Brain microvascular endothelial cell (primary cell): ENCODE measurements at regions not wholly inside any gene's neighbourhood (a gene's known extent, or its start where the extent isn't known, plus 50 kb on each side); places are given as distances from the start of the nearest gene placed in this dataset.

ENCODE experiments used
- DNase-seq: peaks from one replicate; pipeline ENCODE4 v3.0.0-alpha.2; 2020
- H3K27ac ChIP-seq: fragments of 250-450 bp; sonication (Bioruptor Pico); 2 replicates; pipeline ENCODE4 v1.5.1; 2020; ENCODE audit warnings: mild to moderate bottlenecking, moderate library complexity
- H3K27me3 ChIP-seq: fragments of 250-450 bp; sonication (Bioruptor Pico); replicated peaks from 2 replicates; pipeline ENCODE4 v1.5.1; 2020; ENCODE audit warnings: mild to moderate bottlenecking
- H3K36me3 ChIP-seq: fragments of 250-450 bp; sonication (Bioruptor Pico); replicated peaks from 2 replicates; pipeline ENCODE4 v1.5.1; 2020; ENCODE audit warnings: mild to moderate bottlenecking
- H3K4me3 ChIP-seq: 2 replicates; pipeline ENCODE4 v1.5.1; 2011; ENCODE audit warnings: low read depth, mild to moderate bottlenecking, control low read depth, low read length, moderate library complexity
- CTCF ChIP-seq: IDR thresholded peaks from 2 replicates; pipeline ENCODE4 v1.5.1; 2011; ENCODE audit warnings: low read depth, mild to moderate bottlenecking, moderate library complexity, low read length, control low read depth, inconsistent platforms; ENCODE audit errors: missing control alignments
- in situ Hi-C: cut with HindIII; loops from 2 replicates; pipeline ENCODE4 v1.10.0; 2017; ENCODE audit warnings: low sequenced_read_pairs, low pct_ligation_motif_present

GRCh38 chr9:23555851-23556250, 270.2 kb downstream of the ELAVL2 start:
- TF ChIP-seq CTCF, result no peak
- H3K36me3 ChIP-seq, result no peaks in the 10 kb centered on the region

DNA sequence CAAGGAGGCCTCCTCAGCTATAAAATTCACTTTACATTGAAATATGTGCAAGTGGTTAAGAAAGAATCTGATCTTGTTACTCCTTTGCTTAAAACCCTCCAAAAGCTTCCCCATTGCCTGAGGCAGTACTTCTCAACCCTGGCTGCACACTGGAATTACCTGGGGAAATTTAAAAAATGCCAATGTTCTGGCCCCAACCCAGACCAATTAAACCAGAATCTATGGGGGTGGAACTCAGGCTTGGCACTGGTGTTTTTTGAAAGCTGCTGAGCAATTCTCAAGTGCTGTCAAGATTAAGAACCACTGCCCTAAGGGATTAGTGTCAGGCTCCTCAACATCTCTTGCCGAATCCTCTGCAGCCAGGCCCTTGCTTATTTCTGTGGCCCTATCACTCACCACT, 269.6 kb downstream of the ELAVL2 start:
- no peak for DNase-seq
- in situ Hi-C loops, result no loop called here
- Histone ChIP-seq H3K27ac (no peak overlapping the region), H3K36me3 (no peaks in the 10 kb centered on the region), H3K4me3 (no peak overlapping the region), H3K27me3 (no peaks in the 10 kb centered on the region)
- TF ChIP-seq CTCF, result no peak

More at GRCh38 chr9:23555851-23556250, 270.2 kb downstream of the ELAVL2 start:
- no peaks in the 10 kb centered on the region for H3K27me3 ChIP-seq
- H3K4me3 ChIP-seq, result no peak overlapping the region
- no peak overlapping the region for H3K27ac ChIP-seq
- no peak for DNase-seq
- in situ Hi-C loops, result no loop called here

GRCh38 chr9:23557689-23558088, 268.4 kb downstream of the ELAVL2 start:
- Histone ChIP-seq H3K4me3 (no peak overlapping the region), H3K36me3 (no peaks in the 10 kb centered on the region), H3K27me3 (no peaks in the 10 kb centered on the region), H3K27ac (no peak overlapping the region)
- no peak for TF ChIP-seq CTCF
- DNase-seq, result no peak
- in situ Hi-C loops, result no loop called here

DNA sequence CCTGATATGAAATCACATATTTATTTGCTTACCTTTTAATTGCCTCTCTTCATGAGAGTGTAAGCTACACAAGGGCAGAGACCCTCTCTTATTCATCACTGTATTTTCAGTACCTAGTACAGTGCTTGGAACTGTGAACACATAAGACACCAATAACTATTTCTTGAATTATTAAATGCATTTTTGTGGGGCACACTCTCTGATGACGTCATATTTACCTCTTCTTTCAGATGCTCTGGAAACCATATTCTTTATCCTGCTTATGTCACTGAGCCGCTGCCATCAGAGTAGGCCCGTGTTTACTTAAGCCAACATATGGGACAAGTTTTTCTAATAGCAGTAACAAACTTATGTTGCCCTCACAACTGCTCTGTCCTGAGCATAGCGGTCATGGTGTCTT, 266.5 kb downstream of the ELAVL2 start:
- no peak for TF ChIP-seq CTCF
- in situ Hi-C loops, result no loop called here

DNA sequence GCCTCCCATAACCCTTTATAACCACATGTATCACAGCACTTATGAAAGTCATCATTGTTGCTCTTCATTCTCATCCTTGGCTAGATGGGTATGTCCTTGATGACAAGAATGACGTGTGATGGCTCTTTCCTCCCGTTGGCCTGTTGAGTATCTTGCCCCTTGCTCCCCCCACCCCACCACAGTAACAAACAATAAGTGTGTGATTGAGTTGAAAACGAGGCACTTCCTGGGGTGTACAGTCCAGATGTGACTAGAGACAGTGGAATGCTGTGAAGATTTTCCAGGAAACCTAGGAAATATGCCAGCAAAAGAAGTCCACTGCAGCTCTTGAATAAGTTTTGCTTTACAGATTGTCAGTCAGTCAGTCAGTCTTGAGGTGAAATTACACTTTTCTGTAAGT, 262.5 kb downstream of the ELAVL2 start:
- no peak for DNase-seq
- no peak for TF ChIP-seq CTCF
- Histone ChIP-seq H3K4me3 (no peak overlapping the region), H3K36me3 (no peaks in the 10 kb centered on the region), H3K27ac (no peak overlapping the region), H3K27me3 (no peaks in the 10 kb centered on the region)
- in situ Hi-C loops, result no loop called here

More for the DNA sequence above, 266.5 kb downstream of the ELAVL2 start:
- no peaks in the 10 kb centered on the region for H3K27me3 ChIP-seq
- no peak overlapping the region for H3K4me3 ChIP-seq
- no peak for DNase-seq
- H3K27ac ChIP-seq, result no peak overlapping the region
- no peaks in the 10 kb centered on the region for H3K36me3 ChIP-seq

DNA sequence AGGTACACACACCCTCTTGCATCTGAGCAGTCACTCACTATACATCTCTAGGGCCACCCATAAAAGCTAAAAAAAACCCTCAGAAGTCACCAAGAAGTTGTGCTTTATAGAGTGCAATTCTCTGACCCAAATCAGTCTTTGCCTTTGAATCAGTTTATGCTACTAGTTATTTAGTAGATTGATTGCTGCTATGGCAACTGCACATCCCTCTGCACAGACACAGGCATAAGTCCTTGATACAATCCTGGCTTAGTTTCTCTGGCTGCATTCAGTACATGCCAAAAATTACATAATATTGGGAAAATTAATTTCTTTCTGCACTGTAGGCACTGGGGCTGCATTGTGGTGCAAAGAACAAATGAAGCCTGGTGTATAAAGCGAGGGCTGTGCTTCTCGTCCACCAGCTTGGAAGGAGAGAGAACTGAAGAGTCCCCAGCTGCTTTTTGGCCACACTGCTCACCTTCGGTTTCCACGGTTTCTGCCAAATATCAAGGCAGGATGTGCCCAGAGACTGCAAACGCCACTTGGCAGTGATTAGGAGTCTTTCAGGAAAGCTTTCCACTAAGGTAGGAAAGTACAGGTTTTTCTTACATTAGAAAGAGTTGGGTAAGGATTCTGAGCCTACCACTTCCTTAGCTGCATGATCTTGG, 258.4 kb downstream of the ELAVL2 start:
- no peak overlapping the region for H3K27ac ChIP-seq
- H3K36me3 ChIP-seq, result no peaks in the 10 kb centered on the region
- no peaks in the 10 kb centered on the region for H3K27me3 ChIP-seq
- no peak overlapping the region for H3K4me3 ChIP-seq
- no peak for DNase-seq
- no peak for TF ChIP-seq CTCF
- in situ Hi-C loops, result no loop called here
